DMS53 treated with DMSO at 0.1 percent for 48 hours (cell line): ENCODE measurements at regions not wholly inside any gene's neighbourhood (a gene's known extent, or its start where the extent isn't known, plus 50 kb on each side); places are given as distances from the start of the nearest gene placed in this dataset.
"Not testable (repeated sequence)": the region's sequence is repeated elsewhere in the genome, so short reads cannot be mapped to it uniquely, and the experiment has no call there.

Experiments used
- DNase-seq: peaks from one replicate; lab custom pipeline; 2025; ENCODE audit not compliant: unreplicated experiment; lab: John Stamatoyannopoulos, UW

- DNase-seq: not testable (repeated sequence)
Observed at GRCh38 chr15:24139622-24140021, 452.5 kb upstream of the NDN start.

- not testable (repeated sequence) for DNase-seq
Observed at GRCh38 chr15:24145070-24145469, 458.0 kb upstream of the NDN start.

- DNase-seq: no peak
Observed at GRCh38 chr15:24146251-24146650, 459.1 kb upstream of the NDN start.

GRCh38 chr15:24150542-24150941 is 463.4 kb upstream of the NDN start:
- no peak for DNase-seq

GRCh38 chr15:24158306-24158705 is 471.2 kb upstream of the NDN start:
- not testable (repeated sequence) for DNase-seq

- DNase-seq: not testable (repeated sequence)
Observed at GRCh38 chr15:24165512-24165911, 478.4 kb upstream of the NDN start.

GRCh38 chr15:24202297-24202696 is 473.3 kb upstream of the NPAP1 start:
- DNase-seq: not testable (repeated sequence)

- DNase-seq: not testable (repeated sequence)
Observed at GRCh38 chr15:24211742-24212476, 463.7 kb upstream of the NPAP1 start.

GRCh38 chr15:24223739-24224138 is 451.8 kb upstream of the NPAP1 start:
- DNase-seq: no peak

GRCh38 chr15:24224161-24224560 is 451.4 kb upstream of the NPAP1 start:
- no peak for DNase-seq

GRCh38 chr15:24228922-24229321 is 446.7 kb upstream of the NPAP1 start:
- DNase-seq: not testable (repeated sequence)

GRCh38 chr15:24233134-24233533 is 442.4 kb upstream of the NPAP1 start:
- not testable (repeated sequence) for DNase-seq

- not testable (repeated sequence) for DNase-seq
Observed at GRCh38 chr15:24240580-24240979, 435.0 kb upstream of the NPAP1 start.

- not testable (repeated sequence) for DNase-seq
Observed at GRCh38 chr15:24259106-24259505, 416.5 kb upstream of the NPAP1 start.

- DNase-seq: not testable (repeated sequence)
Observed at GRCh38 chr15:24260407-24260806, 415.2 kb upstream of the NPAP1 start.

- DNase-seq: not testable (repeated sequence)
Observed at GRCh38 chr15:24260854-24261253, 414.7 kb upstream of the NPAP1 start.

- DNase-seq: not testable (repeated sequence)
Observed at GRCh38 chr15:24268536-24269165, 406.9 kb upstream of the NPAP1 start.

GRCh38 chr15:24269166-24269571 is 406.4 kb upstream of the NPAP1 start:
- DNase-seq: no peak

- DNase-seq: no peak
Observed at GRCh38 chr15:24269923-24270322, 405.7 kb upstream of the NPAP1 start.

- DNase-seq: not testable (repeated sequence)
Observed at GRCh38 chr15:24271496-24272244, 403.9 kb upstream of the NPAP1 start.

- no peak for DNase-seq
Observed at GRCh38 chr15:24292837-24293236, 382.7 kb upstream of the NPAP1 start.
